GM18520 (cell line): ENCODE measurements at regions not wholly inside any gene's neighbourhood (a gene's known extent, or its start where the extent isn't known, plus 50 kb on each side); places are given as distances from the start of the nearest gene placed in this dataset.
"Not testable (repeated sequence)": the region's sequence is repeated elsewhere in the genome, so short reads cannot be mapped to it uniquely, and the experiment has no call there.

Source experiments
- ATAC-seq: cut with Tn5 transposase; IDR thresholded peaks from one replicate; pipeline ENCODE4 v1.9.1; 2021; ENCODE audit not compliant: unreplicated experiment

DNA sequence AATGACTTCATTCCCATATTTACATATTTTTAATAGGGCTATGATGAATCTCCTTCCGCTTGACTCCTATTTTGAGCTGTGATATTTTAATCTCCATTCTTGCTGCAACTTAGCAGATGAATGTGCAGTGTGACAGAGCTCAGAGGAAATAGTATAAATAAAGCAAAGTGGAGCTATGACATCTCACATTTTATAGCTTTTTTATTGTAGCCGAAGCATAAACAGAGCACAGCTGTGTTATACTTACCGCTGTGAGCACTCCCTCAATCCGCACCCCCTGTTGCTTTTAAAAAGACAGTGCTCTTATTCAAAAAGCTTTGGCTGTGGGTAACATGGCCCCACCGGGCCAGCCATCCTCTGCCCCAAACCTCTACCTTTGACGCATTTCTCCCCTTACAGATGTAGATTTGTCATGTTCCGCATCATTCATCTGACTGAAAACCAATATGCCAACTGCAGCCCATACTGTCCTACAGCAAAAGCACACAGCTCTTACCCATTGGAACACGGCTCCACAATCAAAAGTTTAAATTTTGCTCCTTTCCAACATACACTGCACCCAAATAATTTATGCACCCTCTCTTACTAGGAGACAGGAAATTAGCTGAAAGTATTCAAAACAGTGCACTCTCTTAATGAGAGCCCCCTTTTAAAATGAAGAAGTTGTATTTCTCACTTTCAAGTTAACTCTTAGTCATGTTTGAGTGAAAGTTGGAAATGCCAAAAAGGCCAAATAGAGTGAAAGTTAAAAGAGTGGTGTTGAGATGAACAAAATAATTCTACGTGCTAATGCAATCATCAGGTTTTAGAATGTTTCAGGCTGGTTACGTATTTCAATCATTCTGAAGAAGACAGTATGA, 429.3 kb upstream of the SOX5 start:
- ATAC-seq: peak; percentile 56

DNA sequence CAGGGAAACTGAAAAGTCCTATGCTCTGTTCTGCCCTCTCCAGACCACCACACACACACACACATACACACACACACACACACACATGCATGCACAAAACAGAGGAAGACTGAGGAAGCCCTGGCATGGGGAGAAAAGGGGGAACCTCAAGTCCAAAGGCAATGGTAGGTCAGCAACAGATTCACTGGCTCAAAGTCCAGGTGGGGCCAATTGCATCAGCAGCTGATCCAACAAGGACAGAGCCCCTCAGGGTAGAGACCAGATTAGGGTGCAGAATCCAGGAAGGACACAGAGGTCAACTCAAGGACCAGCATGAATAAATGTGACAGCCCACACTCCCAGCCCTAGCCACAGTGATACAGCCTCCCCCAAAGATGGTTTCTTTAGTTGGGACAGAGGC, 425.0 kb upstream of the SOX5 start:
- no peak for ATAC-seq

DNA sequence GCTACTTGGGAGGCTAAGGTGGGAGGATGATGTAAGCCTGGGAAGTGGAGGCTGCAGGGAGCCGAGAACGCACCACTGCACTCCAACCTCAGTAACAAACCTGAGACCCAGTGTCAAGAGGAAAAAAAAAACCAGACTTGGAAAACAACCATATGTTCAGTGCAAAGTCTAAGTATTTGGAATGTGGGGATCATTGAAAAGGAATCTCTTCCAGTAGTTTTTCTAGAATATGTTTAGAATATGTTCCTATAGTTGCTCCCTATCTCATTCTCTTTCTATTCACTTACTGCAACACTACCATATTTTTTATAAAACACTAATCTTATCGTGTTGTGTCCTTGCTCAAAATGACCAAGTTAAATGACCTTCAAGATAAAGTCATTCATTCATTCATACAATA, 423.5 kb upstream of the SOX5 start:
- no peak for ATAC-seq

DNA sequence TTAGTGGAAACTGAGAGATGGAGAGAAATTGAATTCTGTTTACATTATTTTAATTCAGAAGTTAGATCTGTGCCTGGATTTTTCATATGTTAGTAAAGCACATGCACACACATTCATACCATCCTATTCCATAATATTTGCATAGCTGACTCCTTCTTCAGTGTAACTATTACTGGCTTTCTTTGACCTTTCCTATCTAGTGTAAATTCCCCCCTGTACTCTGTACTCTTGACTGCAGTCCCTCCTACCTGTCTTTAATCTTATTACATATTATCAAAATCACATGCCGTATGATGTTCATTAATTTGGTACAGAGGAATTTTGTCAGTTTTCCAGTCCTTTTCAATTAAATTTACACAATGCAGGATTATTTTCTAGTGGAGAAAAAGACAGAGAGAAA, 417.0 kb upstream of the SOX5 start:
- ATAC-seq: no peak

DNA sequence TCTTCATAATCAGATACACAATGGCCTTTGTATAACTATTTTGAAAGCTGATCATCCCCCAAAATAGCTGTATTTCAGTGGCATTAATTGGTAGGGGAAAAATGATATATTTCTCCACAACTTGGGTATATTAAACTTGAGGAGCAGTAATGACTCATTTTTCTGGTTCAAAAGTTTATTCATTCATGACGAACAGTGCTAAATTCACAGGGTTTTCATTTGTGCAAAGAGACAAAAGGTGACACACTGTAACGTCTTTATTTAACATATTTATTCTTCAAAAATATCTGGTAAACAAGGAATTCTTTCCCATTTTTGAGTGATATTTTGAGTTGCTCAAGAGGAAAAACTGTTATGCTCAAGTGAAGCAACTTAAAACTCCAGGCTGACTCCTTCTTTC, 415.5 kb upstream of the SOX5 start:
- ATAC-seq: no peak

DNA sequence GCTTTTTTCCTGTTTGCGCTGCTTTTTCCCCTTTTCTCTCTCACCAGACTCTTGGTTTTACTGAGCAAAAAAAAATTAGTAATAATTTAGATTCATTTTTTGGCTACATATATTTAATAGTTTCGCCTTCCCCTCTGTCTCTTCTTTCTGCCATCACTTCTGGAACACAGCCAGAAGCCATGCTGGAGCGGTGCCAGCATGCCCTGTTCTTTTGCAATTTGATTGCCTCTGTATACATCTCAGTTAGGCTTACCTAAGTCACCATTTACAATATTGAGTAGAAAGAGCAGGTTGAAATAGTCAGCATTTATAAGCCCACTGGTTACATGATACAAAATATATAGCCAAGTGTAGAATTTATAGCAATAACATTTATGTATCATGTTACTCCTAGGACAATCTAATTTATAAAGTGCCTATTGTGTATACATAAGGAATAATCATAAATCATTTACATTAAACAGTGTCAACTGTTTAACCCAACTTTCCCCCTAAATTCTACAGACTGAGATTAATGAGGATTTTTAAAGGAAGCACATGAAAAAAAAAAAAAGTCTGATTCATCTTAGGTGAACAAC, 413.8 kb upstream of the SOX5 start:
- ATAC-seq: no peak

DNA sequence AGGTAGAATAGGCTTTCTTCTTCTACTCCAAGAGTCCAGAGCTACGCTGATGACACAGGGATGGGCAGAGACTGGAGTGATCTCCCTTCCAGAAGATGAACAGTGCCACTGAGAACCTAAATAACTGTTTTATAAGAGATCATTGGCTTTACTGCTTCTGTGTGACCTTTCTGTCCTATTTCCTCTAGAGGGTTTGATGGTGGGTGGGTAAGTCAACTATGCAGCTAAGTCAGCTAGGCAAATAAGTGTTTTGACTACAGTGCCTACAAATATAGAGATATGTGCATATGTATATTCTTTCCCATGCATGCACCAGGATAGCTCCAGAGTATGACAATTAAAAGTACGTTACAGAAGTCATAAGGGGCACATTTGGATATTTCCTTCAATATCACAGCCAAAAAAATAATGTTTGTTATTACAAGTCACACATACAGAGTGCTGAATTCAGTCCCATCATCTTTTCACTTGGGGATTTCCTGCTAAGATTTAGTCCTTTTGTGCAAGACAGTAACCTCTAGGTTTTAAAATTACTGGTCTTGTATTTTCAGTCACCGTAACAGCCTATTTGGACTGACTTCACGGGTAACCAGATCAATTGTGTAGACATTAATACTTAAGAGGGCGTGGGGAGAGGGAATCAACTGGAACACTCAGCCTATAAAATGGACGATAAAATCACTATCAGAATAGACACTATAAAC, 412.6 kb upstream of the SOX5 start:
- ATAC-seq: no peak

DNA sequence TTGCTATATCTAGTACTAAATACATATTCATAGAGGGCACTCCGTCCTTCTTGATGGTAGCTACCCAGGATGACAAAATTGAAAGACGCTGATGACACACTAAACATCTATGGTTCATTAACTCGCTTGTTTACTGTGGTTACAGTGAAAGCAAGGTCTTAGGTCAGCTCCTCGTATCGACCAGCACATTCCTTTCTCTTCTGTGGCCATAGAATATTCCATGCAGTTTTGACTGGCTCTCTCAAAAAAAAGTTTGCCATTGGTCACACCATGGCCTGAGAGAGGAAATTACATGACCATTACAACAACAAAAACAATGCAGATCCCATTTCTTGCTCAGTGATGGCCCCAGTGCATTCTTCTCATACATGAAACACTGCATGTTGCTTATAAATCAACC, 411.4 kb upstream of the SOX5 start:
- ATAC-seq: peak; percentile 60

DNA sequence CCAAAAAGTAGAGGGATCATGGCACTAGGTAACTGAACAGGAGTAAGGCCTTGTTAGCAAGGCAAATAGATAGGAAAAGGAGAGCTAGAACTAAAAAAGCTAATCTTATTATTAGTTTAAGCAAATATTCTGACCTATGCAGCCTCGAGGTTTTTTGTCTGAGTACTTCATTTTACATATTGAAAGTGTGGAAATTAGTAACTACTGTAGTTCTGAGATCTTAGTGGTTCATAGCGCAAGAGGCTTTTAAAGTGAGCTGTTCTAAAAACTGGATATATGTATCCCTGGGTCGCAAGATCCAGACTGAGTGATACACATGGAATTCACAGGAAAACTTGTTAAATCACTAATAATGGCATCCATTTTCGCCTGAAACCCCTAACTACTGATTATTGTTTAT, 411.0 kb upstream of the SOX5 start:
- ATAC-seq: peak; percentile 29

DNA sequence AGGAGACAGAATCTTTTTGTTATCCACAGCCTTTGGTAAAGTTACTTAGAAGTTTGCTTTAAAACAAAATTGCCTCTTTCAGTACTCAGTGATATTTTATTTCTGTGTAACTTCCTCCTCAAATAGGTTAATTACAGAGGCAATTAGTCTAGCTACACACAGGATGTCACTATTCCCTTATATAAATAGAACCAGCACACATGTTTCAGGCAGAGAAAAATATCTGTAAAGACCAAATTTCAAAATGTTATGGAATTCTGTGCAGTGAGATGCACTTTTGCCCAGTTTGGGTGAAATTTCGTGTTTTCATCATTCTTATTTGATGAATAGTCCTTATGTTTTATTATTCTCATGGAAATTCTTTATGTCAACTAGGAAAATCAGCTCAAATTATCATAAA, 410.6 kb upstream of the SOX5 start:
- no peak for ATAC-seq

DNA sequence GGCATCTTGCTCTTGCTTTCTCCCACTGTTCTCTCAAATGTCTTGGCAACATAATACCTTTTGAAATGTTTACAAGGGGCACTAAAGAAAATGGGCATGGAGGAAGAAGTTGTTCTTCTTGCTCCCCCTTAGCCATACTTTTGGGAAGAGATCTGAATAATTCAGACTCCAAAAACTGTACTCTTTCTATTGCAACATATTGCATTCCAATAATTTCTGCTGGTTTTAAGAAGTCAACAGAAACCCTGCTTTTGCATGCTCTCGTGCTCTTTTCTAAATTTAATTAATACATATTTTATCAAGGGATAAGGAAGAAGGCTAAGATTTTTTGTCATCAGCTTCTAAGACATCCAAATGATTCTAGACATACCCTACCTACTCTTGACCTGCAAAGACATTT, 409.9 kb upstream of the SOX5 start:
- ATAC-seq: no peak

DNA sequence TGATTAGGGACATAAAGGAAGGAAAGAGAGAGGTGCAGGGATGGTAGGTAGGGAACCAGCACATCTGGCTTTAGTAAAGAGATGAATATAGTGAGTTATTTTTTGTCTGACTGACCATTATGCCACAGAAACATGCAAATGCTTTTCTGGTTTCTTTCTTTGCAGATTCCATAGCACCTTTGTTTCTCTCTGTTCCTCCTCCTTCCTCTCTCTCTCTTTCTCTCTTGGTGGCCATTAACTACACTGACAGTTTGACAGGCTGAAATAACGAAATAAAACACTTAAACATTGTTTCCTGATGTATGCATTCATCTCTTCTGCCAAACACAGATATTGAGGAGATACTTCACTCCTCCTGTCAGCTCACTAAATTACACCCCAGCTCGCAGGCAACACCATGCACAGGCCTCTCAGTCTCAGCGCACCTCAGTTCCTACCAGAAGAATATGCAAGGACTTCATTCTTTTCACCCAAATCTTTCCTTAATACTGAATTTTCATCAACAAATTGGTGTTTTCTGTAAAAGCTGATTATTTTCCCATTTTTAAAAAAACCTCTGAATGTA, 406.9 kb upstream of the SOX5 start:
- peak; percentile 56 for ATAC-seq

DNA sequence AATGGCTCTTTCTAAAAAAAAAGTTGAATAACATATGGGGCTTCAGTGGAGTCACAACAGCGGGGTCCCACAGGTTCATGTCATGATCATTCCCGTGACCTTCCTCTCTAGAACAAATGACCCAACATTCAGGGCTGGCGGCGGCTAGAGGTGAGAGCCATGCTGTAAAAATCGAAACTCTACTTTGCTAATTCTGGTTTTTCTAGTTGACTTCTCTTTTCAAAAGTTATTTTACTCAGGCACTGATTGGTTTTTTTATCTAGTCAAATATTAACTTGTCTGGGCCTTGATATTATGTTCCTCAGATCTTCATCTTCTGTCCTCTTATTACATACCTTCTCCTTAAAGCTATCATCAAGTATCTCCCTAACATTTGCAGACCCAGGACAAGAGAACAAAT, 402.9 kb upstream of the SOX5 start:
- ATAC-seq: no peak

DNA sequence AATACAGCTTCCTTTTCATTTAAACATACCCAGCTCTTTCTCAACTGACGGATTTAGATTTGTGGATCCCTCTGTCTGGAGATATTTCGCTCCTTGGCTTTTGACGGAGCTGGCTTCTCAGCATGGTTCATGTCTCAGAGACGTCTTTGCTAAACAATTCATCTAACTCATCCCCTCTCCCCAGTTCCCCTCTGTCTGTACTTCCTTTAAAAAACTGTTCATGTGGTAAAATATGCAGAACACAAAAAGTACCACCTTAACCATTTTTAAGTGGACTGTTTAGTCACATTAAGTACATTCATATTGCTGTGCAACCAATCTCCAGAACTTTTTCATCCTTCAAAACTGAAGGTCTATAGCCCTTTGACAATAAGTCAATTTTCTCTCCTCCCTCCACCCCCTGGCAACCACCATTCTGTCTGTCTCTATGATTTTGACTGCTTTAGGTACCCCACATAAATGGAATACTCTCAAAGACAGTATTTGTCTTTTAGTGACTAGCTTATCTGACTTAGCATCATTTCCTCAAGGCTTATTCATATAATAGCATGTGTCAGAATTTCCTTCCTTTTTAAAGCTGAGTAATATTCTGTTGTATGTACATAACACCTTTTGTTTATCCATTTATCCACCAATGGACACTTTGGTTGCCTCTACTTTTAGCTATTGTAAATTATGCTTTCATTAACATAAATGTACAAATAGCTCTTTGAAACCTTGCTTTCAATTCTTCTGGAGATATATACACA, 399.8 kb upstream of the SOX5 start:
- no peak for ATAC-seq

DNA sequence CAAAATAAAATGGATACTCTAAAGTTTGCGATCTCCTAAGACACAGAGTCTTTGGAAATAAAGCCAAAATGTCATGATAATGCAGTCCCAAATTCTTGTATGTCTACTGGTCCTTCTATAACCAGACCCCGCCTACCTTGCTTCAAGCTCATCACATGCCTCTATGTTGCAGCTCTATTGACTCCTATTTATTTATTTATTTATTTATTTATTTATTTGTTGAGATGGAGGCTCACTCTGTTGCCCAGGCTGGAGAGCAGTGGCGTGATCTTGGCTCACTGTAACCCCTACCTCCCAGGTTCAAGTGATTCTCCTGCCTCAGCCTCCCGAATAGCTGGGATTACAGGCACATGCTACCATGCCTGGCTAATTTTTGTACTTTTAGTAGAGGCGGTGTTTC, 398.7 kb upstream of the SOX5 start:
- not testable (repeated sequence) for ATAC-seq

DNA sequence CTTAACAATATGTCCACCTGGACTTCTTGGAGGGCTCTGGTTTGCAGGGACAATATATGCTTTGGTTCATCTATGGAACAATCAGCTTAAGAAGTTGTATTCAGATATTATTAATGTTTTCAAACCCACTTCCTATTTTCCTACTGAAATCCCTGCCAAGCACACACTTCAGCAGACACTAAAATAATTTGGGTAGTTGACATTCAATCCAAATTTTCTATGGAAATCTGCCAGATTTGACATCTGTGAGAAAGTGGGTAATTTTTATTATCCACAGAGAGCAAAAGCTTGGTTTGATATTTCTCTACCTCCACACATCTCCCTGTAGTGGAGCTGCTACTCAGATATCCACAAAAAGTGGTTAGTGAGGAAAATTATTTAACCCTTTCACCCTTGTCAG, 378.8 kb upstream of the SOX5 start:
- ATAC-seq: no peak

DNA sequence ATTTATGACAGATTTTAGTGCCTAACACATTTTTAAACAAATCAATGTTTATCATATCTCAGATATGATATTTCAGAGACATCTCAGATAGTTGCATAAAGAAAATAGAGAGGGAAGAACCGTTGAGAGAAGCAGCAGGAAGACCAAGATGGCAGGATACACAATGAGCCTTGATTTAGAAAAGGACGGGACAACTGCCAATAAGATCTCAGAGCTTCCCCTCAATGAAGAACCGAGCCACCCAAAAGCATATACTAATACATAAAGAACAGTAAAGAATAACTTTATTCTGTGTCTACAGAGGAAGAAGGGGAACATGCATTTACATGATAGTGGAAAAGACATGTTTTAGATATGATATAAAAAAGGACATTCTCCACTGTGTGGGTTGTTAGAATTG, 375.9 kb upstream of the SOX5 start:
- ATAC-seq: no peak

DNA sequence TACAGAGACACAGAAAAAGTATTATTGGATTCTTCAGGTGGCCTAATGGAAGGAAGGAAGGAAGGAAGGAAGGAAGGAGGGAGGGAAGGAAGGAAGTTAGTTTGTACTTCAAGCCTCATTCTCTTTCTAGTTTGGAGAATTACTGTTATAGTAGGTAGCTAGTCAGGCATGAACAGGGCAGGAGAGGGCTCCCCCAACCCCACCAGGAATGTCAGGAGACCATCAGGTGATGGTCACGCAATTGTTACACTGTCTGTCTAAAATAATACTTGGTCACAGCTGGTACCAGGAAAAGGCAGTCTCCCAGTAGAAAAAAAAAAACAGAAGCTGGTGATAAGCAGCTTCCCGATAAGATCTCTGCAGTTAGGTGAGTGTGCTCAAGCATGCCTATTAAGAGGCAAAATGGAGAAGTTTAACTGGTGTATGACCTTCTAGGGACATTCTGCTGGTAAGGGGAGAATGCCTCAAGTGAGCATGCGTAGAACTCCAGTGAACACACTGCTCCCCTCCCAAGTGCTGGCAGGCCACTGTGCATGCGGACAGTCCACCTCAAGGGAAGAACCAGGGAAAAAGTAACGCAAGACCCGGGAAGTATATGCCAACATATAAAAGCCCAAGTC, 358.4 kb upstream of the SOX5 start:
- no peak for ATAC-seq

DNA sequence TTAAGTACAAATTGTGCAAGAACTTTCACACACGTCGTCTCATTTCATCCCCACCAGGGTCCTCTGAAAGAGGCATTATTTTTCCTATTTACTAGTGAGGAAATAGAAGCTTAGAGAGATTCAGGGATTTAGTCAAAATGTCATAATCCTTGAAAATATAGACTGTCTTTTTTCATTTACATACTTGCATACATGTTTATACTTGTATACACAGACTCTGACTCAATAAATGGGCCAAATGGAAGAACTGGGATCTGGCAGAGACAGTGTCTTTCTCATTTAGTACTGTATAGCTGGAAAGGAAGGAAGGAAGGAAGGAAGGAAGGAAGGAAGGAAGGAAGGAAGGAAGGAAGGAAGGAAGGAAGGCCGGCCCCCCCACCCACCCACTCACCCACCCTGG, 357.7 kb upstream of the SOX5 start:
- no peak for ATAC-seq

DNA sequence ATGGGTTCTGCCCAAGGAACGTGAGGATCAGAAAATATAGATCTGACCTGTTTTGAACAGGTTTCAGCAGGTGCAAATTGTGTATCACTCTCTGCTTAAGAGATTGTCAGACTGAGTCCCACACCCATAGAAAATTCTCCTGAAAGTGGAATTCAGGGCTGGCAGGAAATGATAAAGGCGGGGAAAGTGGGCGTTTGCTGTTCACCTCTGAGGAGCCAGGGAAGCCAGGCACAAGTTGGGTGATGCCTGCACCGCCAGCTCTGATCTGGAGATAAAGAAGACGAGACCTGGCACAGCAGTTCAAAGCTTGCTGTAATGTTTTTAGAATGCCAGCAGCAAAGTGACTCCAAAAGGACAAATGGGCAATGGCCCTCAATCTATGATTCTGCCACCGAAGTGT, 356.5 kb upstream of the SOX5 start:
- no peak for ATAC-seq

DNA sequence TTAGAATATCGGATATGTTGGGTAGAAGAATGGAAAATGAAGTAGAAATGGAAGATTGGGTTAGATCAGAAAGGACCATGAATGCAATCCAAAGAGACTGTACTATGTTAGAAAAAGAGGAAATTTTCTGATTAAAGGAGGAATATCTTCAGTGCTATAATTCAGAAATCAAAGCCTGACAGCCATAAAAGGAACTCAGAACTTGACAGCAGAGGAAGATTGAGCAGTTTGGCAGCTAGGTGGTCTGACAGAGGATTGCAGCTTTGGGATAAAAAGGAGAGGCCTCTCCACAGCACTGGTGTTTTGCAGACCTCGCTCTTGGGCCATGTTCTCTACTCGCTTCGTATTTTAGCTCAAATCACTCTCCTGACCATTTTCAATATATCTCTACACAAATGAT, 354.8 kb upstream of the SOX5 start:
- no peak for ATAC-seq
